Activated naive CD8-positive, alpha-beta T cell treated with anti-CD3 and anti-CD28 coated beads, Interleukin-2, amount 50 U/mL, for 24 hours (primary cell): ENCODE measurements at regions not wholly inside any gene's neighbourhood (a gene's known extent, or its start where the extent isn't known, plus 50 kb on each side); places are given as distances from the start of the nearest gene placed in this dataset.

Experiments
- ATAC-seq: fragments of 150-1000 bp; cut with Tn5 transposase; one replicate; pipeline ENCODE4 v1.10.0; 2021
- DNase-seq: peaks from one replicate; pipeline ENCODE4 v3.0.0; 2021
- H3K27ac Mint-ChIP-seq: one replicate; pipeline ENCODE4 v1.8.0; 2021; ENCODE audit warnings: mild to moderate bottlenecking, mixed read lengths
- H3K27me3 Mint-ChIP-seq: one replicate; pipeline ENCODE4 v1.8.0; 2021; ENCODE audit warnings: mixed read lengths
- H3K36me3 Mint-ChIP-seq: one replicate; pipeline ENCODE4 v1.8.0; 2021; ENCODE audit warnings: low read depth, mixed read lengths
- H3K4me1 Mint-ChIP-seq: one replicate; pipeline ENCODE4 v1.8.0; 2021; ENCODE audit warnings: mixed read lengths
- H3K4me3 Mint-ChIP-seq: one replicate; pipeline ENCODE4 v1.8.0; 2021; ENCODE audit warnings: mild to moderate bottlenecking, moderate library complexity, mixed read lengths
- H3K9me3 Mint-ChIP-seq: one replicate; pipeline ENCODE4 v1.8.0; 2021; ENCODE audit warnings: mixed read lengths

DNA sequence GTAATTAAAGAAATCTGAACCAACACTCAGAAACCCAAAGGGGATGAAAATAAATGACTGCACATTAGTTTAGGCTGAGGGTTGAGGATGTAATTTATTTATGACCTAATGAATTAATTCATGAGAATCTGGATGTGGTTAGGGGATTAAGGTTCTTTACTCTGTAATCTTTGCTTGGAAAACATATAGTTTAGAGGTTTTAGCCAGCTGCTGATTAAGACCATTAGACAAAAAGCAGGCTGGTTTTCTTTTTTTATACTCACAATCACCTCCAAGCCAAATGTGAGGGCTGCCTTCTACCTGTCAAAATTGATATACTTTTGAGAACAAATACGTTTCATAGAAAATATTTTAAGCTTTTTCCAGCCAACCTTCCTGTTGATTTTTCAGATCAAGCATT lies 2705.8 kb downstream of the PCDH7 start:
- ATAC-seq: no peak

DNA sequence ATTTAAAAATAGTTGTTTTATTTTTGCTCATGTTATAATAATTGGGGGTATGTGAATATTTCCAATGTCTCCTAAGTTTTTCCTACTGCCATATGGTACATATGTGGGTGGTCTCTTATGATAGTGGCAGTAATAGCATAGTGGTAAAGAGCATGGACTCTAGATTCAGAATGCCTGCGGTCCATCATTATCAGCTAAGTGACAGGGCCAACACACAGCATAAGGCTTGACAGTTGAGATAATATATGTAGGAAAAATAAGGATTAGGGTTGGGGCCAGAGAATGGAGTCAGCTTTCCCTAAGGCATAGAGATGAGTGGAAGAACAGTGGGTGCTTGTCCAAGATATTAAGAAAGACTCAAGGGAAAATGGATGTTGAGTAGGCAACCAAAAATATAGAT lies 2707.5 kb downstream of the PCDH7 start:
- Mint-ChIP-seq H3K4me1 (no peaks in the 10 kb centered on the region), H3K36me3 (no peaks in the 10 kb centered on the region), H3K4me3 (no peak overlapping the region), H3K27me3 (no peaks in the 10 kb centered on the region), H3K9me3 (peaks cover 3% of the 10 kb centered on the region), H3K27ac (no peak overlapping the region)
- ATAC-seq: no peak
- DNase-seq: no peak

More for the DNA sequence above, 2705.8 kb downstream of the PCDH7 start:
- DNase-seq: no peak
- Mint-ChIP-seq H3K9me3 (peaks cover 3% of the 10 kb centered on the region), H3K27me3 (no peaks in the 10 kb centered on the region), H3K4me3 (no peak overlapping the region), H3K36me3 (no peaks in the 10 kb centered on the region), H3K27ac (no peak overlapping the region), H3K4me1 (no peaks in the 10 kb centered on the region)

DNA sequence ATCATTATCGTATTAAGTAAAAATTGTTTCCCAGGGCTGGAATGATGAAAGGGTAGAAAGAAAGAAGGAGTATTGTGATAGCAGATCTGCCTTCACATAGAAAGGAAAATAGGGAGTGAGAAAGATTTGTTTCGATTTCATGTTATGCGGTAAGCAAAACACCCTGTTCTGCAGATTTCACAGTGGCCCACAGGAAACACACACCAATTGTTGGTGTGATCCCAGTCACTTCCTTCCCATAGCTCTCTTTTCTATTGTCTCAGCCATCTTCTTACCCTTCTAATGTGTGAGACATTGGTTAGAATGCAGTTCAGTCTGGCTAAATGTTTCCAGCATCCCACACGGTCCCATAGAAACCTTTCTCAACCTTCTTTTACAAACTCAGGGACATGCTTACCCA lies 2709.8 kb downstream of the PCDH7 start:
- Mint-ChIP-seq H3K4me1 (no peaks in the 10 kb centered on the region), H3K4me3 (no peak overlapping the region), H3K9me3 (peaks cover 3% of the 10 kb centered on the region), H3K36me3 (no peaks in the 10 kb centered on the region), H3K27ac (no peak overlapping the region), H3K27me3 (no peaks in the 10 kb centered on the region)
- ATAC-seq: no peak
- no peak for DNase-seq

DNA sequence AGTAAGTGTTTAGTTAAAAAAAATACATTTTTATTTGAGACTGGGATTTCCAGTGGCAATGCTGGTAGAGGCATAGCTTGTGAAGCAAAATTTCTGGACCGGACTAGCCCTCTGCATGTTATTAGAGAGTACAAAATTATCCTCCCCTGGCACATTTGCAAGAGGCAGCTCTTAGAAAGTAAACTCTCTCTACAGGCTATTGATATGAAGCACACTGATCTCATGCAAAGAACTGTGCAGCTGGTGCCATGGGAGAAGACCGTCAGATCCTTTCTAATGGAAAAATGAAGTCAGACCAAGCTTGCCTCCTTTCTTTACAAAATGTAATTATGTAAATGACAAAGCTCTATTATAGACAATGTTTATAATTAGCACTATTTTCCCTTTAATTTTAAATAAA lies 2717.2 kb downstream of the PCDH7 start:
- Mint-ChIP-seq H3K27me3 (no peaks in the 10 kb centered on the region), H3K36me3 (no peaks in the 10 kb centered on the region), H3K4me1 (no peaks in the 10 kb centered on the region), H3K27ac (no peak overlapping the region), H3K4me3 (no peak overlapping the region), H3K9me3 (no peaks in the 10 kb centered on the region)
- DNase-seq (no peak), ATAC-seq (no peak)

DNA sequence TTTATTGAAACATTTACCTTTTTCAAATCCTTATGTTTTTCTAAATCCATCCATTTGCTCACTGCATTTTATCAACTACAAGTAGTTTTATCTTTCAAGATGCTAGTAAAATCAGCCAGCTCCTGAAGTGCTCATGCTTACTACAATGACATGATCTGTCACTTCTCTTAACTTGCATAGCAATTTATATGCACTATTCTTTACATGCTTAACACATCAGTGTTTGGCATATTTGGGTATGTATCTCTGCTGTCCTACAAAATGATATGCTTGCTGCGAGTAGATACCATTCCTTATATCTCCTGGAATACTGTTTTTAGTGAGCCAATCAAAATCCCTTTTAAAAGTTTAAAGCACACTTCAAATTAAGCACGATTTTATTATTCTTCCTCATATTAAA lies 2726.8 kb downstream of the PCDH7 start:
- no peaks in the 10 kb centered on the region for H3K36me3 Mint-ChIP-seq
- no peak for ATAC-seq
- H3K9me3 Mint-ChIP-seq: peaks cover 17% of the 10 kb centered on the region
- H3K4me1 Mint-ChIP-seq: no peaks in the 10 kb centered on the region
- H3K27ac Mint-ChIP-seq: no peak overlapping the region
- no peak for DNase-seq
- H3K4me3 Mint-ChIP-seq: no peak overlapping the region
- no peaks in the 10 kb centered on the region for H3K27me3 Mint-ChIP-seq

GRCh38 chr4:33448948-33449347 lies 2728.8 kb downstream of the PCDH7 start:
- H3K27me3 Mint-ChIP-seq: no peaks in the 10 kb centered on the region
- no peak overlapping the region for H3K27ac Mint-ChIP-seq
- no peaks in the 10 kb centered on the region for H3K36me3 Mint-ChIP-seq
- no peaks in the 10 kb centered on the region for H3K4me1 Mint-ChIP-seq
- no peak for ATAC-seq
- no peak for DNase-seq
- no peak overlapping the region for H3K4me3 Mint-ChIP-seq
- H3K9me3 Mint-ChIP-seq: peaks cover 14% of the 10 kb centered on the region

DNA sequence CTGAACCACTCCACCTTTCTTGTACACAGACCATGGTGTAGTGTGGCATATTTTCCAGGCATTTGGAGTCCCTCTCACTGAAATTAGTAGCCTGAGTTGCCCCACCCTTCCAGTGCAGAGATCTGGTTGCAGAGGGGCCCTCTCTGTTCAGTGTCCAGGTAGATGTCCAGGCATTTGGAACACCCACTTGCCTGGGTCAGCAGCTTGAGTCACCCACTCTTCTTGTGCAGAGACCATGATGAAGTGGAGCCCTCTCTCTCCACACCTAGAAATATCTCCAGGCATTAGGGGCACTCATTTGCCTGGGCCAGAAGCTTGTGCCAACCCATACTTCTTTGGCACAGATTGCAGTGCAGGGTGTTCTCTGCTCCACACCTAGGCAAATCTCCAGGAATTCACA lies 2733.3 kb downstream of the PCDH7 start:
- H3K27ac Mint-ChIP-seq: no peak overlapping the region
- no peak for ATAC-seq
- no peaks in the 10 kb centered on the region for H3K27me3 Mint-ChIP-seq
- H3K4me3 Mint-ChIP-seq: no peak overlapping the region
- no peak for DNase-seq
- no peaks in the 10 kb centered on the region for H3K4me1 Mint-ChIP-seq
- H3K36me3 Mint-ChIP-seq: no peaks in the 10 kb centered on the region
- peaks cover 17% of the 10 kb centered on the region for H3K9me3 Mint-ChIP-seq

- H3K9me3 Mint-ChIP-seq: peaks cover 19% of the 10 kb centered on the region
- no peaks in the 10 kb centered on the region for H3K36me3 Mint-ChIP-seq
- DNase-seq (no peak), ATAC-seq (no peak)
- H3K27me3 Mint-ChIP-seq: no peaks in the 10 kb centered on the region
- no peak overlapping the region for H3K4me3 Mint-ChIP-seq
- H3K27ac Mint-ChIP-seq: no peak overlapping the region
- no peaks in the 10 kb centered on the region for H3K4me1 Mint-ChIP-seq
These were observed 2733.7 kb downstream of the PCDH7 start for GRCh38 chr4:33453916-33454315.

DNA sequence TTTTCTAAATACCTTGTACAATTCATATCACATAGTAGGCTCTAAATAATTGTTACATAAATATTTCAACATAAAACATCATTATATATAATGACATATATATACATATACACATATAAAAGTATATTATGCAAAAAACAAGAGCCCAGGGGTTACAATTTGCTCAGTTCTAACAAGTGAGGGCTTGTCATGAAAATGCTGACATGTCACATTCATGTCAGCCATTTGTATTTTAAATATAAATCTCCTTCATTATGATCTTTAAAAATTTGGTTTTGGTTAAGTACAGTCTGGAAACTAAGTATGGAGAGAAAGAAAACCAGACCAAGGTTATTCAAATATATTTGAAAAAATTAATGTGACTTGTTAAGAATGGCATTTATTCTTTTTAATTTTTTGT lies 2745.4 kb downstream of the PCDH7 start:
- Mint-ChIP-seq H3K27me3 (no peaks in the 10 kb centered on the region), H3K4me3 (no peak overlapping the region), H3K4me1 (no peaks in the 10 kb centered on the region), H3K27ac (no peak overlapping the region), H3K36me3 (no peaks in the 10 kb centered on the region), H3K9me3 (peaks cover 6% of the 10 kb centered on the region)
- ATAC-seq (no peak), DNase-seq (no peak)

GRCh38 chr4:33467291-33467690 lies 2747.1 kb downstream of the PCDH7 start:
- no peaks in the 10 kb centered on the region for H3K27me3 Mint-ChIP-seq
- H3K4me3 Mint-ChIP-seq: no peak overlapping the region
- no peak for DNase-seq
- H3K9me3 Mint-ChIP-seq: peaks cover 6% of the 10 kb centered on the region
- H3K27ac Mint-ChIP-seq: no peak overlapping the region
- no peak for ATAC-seq
- no peaks in the 10 kb centered on the region for H3K36me3 Mint-ChIP-seq
- H3K4me1 Mint-ChIP-seq: no peaks in the 10 kb centered on the region

DNA sequence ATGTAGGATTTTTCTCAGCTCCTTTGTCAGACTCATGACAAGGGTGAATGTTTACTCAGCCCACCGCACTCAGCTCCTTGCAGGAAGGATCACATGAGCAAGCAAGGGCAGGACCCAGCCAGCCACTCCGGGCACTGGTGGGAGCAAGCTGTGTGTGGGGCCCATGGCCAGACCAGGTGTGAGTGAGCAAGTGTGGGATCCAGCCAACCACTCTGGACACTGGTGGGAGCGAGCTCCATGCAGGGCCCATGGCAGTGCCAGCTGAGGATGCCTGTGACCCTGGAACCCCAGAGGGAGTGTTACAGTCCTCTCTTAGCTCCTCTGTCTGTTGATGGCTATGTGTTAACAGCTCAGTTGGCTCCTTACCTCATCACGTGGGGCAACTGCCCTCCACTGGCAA lies 2750.6 kb downstream of the PCDH7 start:
- Mint-ChIP-seq H3K27me3 (no peaks in the 10 kb centered on the region), H3K36me3 (no peaks in the 10 kb centered on the region), H3K4me1 (no peaks in the 10 kb centered on the region), H3K27ac (no peak overlapping the region), H3K9me3 (peaks cover 13% of the 10 kb centered on the region), H3K4me3 (no peak overlapping the region)
- DNase-seq: no peak
- no peak for ATAC-seq

GRCh38 chr4:33477715-33478114 lies 2757.5 kb downstream of the PCDH7 start:
- Mint-ChIP-seq H3K27me3 (no peaks in the 10 kb centered on the region), H3K27ac (no peak overlapping the region), H3K4me3 (no peak overlapping the region), H3K9me3 (peaks cover 23% of the 10 kb centered on the region), H3K36me3 (no peaks in the 10 kb centered on the region), H3K4me1 (no peaks in the 10 kb centered on the region)
- ATAC-seq (no peak), DNase-seq (no peak)

DNA sequence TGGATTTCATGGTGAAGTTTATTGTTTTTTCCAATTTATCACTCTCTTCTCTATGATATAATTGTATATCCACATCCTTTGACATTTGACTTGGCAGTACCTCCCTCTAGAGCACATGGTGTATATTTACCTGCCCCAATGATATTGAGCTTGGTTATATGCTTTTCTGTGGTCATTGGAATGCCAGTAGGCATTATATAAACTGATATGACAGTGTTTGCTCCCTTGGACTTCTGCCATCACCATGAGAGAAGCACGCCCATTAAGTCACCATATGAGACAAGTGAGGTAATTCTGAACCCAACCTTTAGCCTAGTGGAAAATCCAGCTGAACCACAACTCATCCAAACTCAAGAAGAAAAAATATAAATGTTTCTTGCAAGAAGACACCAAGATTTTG lies 2761.5 kb downstream of the ARAP2 start:
- H3K27ac Mint-ChIP-seq: no peak overlapping the region
- DNase-seq: no peak
- H3K36me3 Mint-ChIP-seq: no peaks in the 10 kb centered on the region
- H3K27me3 Mint-ChIP-seq: no peaks in the 10 kb centered on the region
- H3K9me3 Mint-ChIP-seq: peaks cover 22% of the 10 kb centered on the region
- ATAC-seq: no peak
- H3K4me3 Mint-ChIP-seq: no peak overlapping the region
- H3K4me1 Mint-ChIP-seq: no peaks in the 10 kb centered on the region

DNA sequence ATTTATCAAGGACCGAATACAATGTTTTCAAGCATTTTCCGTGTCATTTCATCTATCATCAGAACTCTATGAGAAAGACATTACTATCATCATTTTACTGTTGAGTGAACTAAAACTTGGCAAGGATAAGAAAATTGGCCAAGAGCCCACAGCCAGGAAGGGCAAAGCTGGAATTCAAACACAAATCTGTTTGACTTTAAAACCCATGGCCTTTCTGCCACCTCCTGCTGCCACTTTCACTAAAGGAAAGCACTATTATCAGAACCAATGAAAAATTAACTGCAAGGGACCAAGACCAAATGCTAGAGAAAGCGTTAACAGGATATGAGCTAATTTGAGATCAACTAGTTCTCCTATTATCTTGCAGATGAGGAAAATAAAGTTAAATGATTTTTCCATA lies 2759.2 kb downstream of the ARAP2 start:
- Mint-ChIP-seq H3K4me1 (no peaks in the 10 kb centered on the region), H3K27me3 (no peaks in the 10 kb centered on the region), H3K27ac (no peak overlapping the region), H3K4me3 (no peak overlapping the region), H3K9me3 (peaks cover 22% of the 10 kb centered on the region), H3K36me3 (no peaks in the 10 kb centered on the region)
- ATAC-seq (no peak), DNase-seq (no peak)

GRCh38 chr4:33493231-33493630 lies 2751.1 kb downstream of the ARAP2 start:
- no peaks in the 10 kb centered on the region for H3K27me3 Mint-ChIP-seq
- no peak overlapping the region for H3K4me3 Mint-ChIP-seq
- no peak for DNase-seq
- H3K9me3 Mint-ChIP-seq: peaks cover 8% of the 10 kb centered on the region
- H3K27ac Mint-ChIP-seq: no peak overlapping the region
- no peaks in the 10 kb centered on the region for H3K4me1 Mint-ChIP-seq
- no peaks in the 10 kb centered on the region for H3K36me3 Mint-ChIP-seq
- ATAC-seq: no peak

- Mint-ChIP-seq H3K9me3 (peaks cover 8% of the 10 kb centered on the region), H3K4me1 (no peaks in the 10 kb centered on the region), H3K27ac (no peak overlapping the region), H3K4me3 (no peak overlapping the region), H3K36me3 (no peaks in the 10 kb centered on the region), H3K27me3 (no peaks in the 10 kb centered on the region)
- DNase-seq (no peak), ATAC-seq (no peak)
These were observed 2750.2 kb downstream of the ARAP2 start for GRCh38 chr4:33494150-33494549.
